OCI-LY1 (cell line): ENCODE measurements at regions not wholly inside any gene's neighbourhood (a gene's known extent, or its start where the extent isn't known, plus 50 kb on each side); places are given as distances from the start of the nearest gene placed in this dataset.

ENCODE experiments used
- EZH2 ChIP-seq: fragments of 200-600 bp; sonication (generic), shearing (Covaris generic); IDR thresholded peaks from 2 replicates; pipeline ENCODE4 v1.8.0; 2017; ENCODE audit warnings: borderline replicate concordance, mixed run types, mild to moderate bottlenecking, antibody characterized with exemption, low read length, moderate library complexity, mixed read lengths
- TF ChIP-seq, protein P1 (sequence below): fragments of 200-600 bp; sonication (generic), shearing (Covaris generic); IDR thresholded peaks from 2 replicates; pipeline ENCODE4 v1.5.1; 2017; ENCODE audit warnings: mild to moderate bottlenecking, antibody characterized with exemption, low read length, moderate library complexity, mixed read lengths

DNA sequence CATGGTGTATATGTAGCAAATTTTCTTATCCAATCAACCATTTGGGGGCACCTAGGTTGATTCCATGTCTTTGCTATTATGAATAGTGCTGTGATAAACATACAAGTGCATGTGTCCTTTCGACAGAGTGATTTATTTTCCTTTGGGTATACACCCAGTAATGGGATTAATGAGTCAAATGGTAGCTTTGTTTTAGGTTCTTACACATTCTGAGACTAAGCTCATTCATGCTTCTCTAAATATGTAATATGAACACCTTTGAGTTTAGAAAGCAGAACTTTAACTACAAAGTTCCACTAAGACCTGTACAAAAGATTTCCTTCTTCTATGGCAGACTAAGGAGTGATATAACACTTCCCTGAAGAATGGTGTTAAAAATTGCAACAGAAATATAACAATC, 627.0 kb downstream of the KCNA4 start:
- TF ChIP-seq, protein P1, sequence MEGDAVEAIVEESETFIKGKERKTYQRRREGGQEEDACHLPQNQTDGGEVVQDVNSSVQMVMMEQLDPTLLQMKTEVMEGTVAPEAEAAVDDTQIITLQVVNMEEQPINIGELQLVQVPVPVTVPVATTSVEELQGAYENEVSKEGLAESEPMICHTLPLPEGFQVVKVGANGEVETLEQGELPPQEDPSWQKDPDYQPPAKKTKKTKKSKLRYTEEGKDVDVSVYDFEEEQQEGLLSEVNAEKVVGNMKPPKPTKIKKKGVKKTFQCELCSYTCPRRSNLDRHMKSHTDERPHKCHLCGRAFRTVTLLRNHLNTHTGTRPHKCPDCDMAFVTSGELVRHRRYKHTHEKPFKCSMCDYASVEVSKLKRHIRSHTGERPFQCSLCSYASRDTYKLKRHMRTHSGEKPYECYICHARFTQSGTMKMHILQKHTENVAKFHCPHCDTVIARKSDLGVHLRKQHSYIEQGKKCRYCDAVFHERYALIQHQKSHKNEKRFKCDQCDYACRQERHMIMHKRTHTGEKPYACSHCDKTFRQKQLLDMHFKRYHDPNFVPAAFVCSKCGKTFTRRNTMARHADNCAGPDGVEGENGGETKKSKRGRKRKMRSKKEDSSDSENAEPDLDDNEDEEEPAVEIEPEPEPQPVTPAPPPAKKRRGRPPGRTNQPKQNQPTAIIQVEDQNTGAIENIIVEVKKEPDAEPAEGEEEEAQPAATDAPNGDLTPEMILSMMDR: no peak
- TF ChIP-seq EZH2: no peak
